NAMALWA (cell line): ENCODE measurements at regions not wholly inside any gene's neighbourhood (a gene's known extent, or its start where the extent isn't known, plus 50 kb on each side); places are given as distances from the start of the nearest gene placed in this dataset.
"Not testable (repeated sequence)": the region's sequence is repeated elsewhere in the genome, so short reads cannot be mapped to it uniquely, and the experiment has no call there.

ENCODE experiments used
- DNase-seq: peaks from one replicate; pipeline ENCODE4 v3.0.0-alpha.2; 2015; ENCODE audit warnings: low spot score

GRCh38 chrX:131356725-131357124 lies 67.6 kb upstream of the IGSF1 start:
- no peak for DNase-seq

- no peak for DNase-seq
Measured at GRCh38 chrX:131359611-131360010, 70.5 kb upstream of the IGSF1 start.

GRCh38 chrX:131365766-131366165 lies 76.7 kb upstream of the IGSF1 start:
- DNase-seq: no peak

- peak; percentile 1 for DNase-seq
Measured at GRCh38 chrX:131366407-131366806, 77.3 kb upstream of the IGSF1 start.

GRCh38 chrX:131388293-131388692 lies 99.2 kb upstream of the IGSF1 start:
- DNase-seq: no peak

- no peak for DNase-seq
Measured at GRCh38 chrX:131392666-131393065, 103.6 kb upstream of the IGSF1 start.

GRCh38 chrX:131393426-131393825 lies 104.3 kb upstream of the IGSF1 start:
- no peak for DNase-seq

GRCh38 chrX:131394384-131394783 lies 105.3 kb upstream of the IGSF1 start:
- no peak for DNase-seq

- DNase-seq: peak; percentile 5
Measured at GRCh38 chrX:131397891-131398290, 108.8 kb upstream of the IGSF1 start.

GRCh38 chrX:131399678-131400428 lies 110.7 kb upstream of the IGSF1 start:
- DNase-seq: no peak

GRCh38 chrX:131402124-131402811 lies 113.2 kb upstream of the IGSF1 start:
- DNase-seq: no peak

- DNase-seq: peak; percentile 5
Measured at GRCh38 chrX:131405497-131405896, 116.4 kb upstream of the IGSF1 start.

GRCh38 chrX:131424895-131425294 lies 119.0 kb upstream of the OR13H1 start:
- DNase-seq: no peak

- not testable (repeated sequence) for DNase-seq
Measured at GRCh38 chrX:131430465-131430864, 113.4 kb upstream of the OR13H1 start.

GRCh38 chrX:131441033-131441432 lies 102.8 kb upstream of the OR13H1 start:
- no peak for DNase-seq

- no peak for DNase-seq
Measured at GRCh38 chrX:131445955-131446354, 97.9 kb upstream of the OR13H1 start.

GRCh38 chrX:131461855-131462254 lies 82.0 kb upstream of the OR13H1 start:
- DNase-seq: not testable (repeated sequence)

- not testable (repeated sequence) for DNase-seq
Measured at GRCh38 chrX:131473809-131474208, 70.1 kb upstream of the OR13H1 start.

GRCh38 chrX:131477498-131477897 lies 66.4 kb upstream of the OR13H1 start:
- DNase-seq: no peak
